ENCODE measurements at regions not wholly inside any gene's neighbourhood (a gene's known extent, or its start where the extent isn't known, plus 50 kb on each side); places are given as distances from the start of the nearest gene placed in this dataset.

GRCh38 chr7:16278167-16278787 is 143.1 kb downstream of the CRPPA start:
- TF ChIP-seq CTCF (IDR thresholded peaks at IDR 0.05; ENCODE audit: borderline replicate concordance, extremely low read depth, low read length, poor library complexity, severe bottlenecking) (no peak), EZH2 (IDR thresholded peaks at IDR 0.05; ENCODE audit: borderline replicate concordance, low read depth, low read length, severe bottlenecking) (no peak)
